AG04450 (cell line): ENCODE measurements at regions not wholly inside any gene's neighbourhood (a gene's known extent, or its start where the extent isn't known, plus 50 kb on each side); places are given as distances from the start of the nearest gene placed in this dataset.

Source experiments
- CTCF ChIA-PET: fragments of 300-600, 350-600 bp; formaldehyde crosslinking; extraction: SDS; loops from one replicate; lab custom pipeline; 2022; ENCODE audit warnings: antibody characterized with exemption, inconsistent platforms; lab: Charles Lee
- POLR2A ChIA-PET: fragments of 350-600 bp; formaldehyde crosslinking; extraction: SDS; loops from one replicate; lab custom pipeline; 2021; ENCODE audit warnings: antibody characterized with exemption, inconsistent platforms; lab: Yijun Ruan, JAX
- DNase-seq: peaks from one replicate; pipeline ENCODE4 v3.0.0-alpha.2; 2011; ENCODE audit warnings: low read depth, low spot score
- H3K27ac ChIP-seq: one replicate; pipeline ENCODE4 v1.5.1; 2012; ENCODE audit warnings: low read depth, low read length, control low read depth
- H3K27me3 ChIP-seq: one replicate; pipeline ENCODE4 v1.6.0; 2012; ENCODE audit warnings: low read length; ENCODE audit not compliant: control insufficient read depth, insufficient read depth
- H3K4me3 ChIP-seq: 2 replicates; pipeline ENCODE4 v1.5.1; 2011; ENCODE audit warnings: mild to moderate bottlenecking, low read depth, low read length, control low read depth
- H3K9me3 ChIP-seq: 2 replicates; pipeline ENCODE4 v1.5.1; 2012; ENCODE audit warnings: low read length; ENCODE audit not compliant: control insufficient read depth, insufficient read depth
- TF ChIP-seq, protein P1 (sequence below): IDR thresholded peaks from 2 replicates; pipeline ENCODE4 v1.5.1; 2011; ENCODE audit warnings: low read depth, low read length, control low read depth, inconsistent platforms

DNA sequence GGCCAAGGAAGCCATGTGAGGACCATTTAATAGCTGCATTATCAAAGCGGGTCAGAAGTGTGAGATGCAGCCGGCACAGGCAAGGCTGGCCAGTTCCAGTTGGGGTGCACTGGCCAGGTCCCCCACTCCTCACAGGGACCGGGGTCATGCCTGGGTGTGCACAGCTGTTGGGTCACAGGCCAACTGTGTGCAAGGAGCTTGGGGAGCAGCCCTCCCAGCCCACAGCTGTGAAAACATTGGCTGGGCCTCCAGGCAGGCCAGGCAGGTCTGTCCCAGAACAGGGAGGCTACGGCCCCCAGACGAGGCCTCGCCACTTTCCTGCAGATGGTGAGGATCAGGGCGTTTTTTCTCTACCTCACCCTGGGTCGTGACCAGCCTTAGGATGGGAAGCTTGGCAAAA is 521.0 kb downstream of the NTRK3 start:
- Histone ChIP-seq H3K27ac (no peak overlapping the region), H3K27me3 (no peaks in the 10 kb centered on the region), H3K9me3 (no peaks in the 10 kb centered on the region; the same call in 1 of the 2 replicates), H3K4me3 (no peak overlapping the region)
- TF ChIP-seq, protein P1, sequence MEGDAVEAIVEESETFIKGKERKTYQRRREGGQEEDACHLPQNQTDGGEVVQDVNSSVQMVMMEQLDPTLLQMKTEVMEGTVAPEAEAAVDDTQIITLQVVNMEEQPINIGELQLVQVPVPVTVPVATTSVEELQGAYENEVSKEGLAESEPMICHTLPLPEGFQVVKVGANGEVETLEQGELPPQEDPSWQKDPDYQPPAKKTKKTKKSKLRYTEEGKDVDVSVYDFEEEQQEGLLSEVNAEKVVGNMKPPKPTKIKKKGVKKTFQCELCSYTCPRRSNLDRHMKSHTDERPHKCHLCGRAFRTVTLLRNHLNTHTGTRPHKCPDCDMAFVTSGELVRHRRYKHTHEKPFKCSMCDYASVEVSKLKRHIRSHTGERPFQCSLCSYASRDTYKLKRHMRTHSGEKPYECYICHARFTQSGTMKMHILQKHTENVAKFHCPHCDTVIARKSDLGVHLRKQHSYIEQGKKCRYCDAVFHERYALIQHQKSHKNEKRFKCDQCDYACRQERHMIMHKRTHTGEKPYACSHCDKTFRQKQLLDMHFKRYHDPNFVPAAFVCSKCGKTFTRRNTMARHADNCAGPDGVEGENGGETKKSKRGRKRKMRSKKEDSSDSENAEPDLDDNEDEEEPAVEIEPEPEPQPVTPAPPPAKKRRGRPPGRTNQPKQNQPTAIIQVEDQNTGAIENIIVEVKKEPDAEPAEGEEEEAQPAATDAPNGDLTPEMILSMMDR, result no peak
- DNase-seq, result no peak
- ChIA-PET CTCF (no interaction called here), POLR2A (no interaction called here)

DNA sequence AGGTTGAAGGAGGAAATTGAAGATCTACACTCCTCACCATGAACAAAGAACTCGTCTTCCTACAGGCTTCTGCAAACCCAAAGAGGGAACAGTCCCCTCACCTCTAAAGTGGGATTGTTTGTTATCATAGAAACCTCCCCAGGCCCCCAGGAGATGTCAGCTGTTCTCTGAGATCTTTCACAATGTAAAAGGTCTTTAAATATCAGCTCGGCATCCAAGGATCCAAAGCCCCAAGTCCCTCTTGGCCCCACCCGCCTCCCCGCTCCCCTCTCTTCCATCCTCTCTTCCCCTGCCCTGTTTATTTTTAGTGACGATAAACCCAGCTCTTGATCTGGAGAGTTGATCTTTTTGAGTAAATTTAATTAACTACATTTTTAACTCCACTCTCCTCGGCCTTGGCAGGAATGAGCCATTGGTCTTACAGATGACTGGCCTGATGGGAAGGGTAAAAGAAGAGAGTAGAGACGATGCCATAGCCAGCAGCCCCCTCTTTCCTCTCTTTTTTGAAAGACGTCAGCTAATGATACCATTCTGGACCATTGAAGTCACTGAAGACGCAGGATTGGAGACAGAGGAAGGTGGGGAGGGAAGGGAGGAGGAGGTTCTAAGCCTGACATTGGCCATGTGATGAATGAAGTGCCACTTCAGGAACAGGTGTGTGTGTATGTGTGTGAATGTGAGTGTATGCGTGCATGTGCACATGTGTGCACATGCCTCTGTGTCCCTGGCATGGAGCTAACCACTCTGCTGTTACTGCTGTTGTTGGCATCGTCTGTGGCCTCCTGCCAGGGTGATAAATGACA is 521.8 kb downstream of the NTRK3 start:
- ChIA-PET POLR2A (no interaction called here), CTCF (no interaction called here)
- Histone ChIP-seq H3K27me3 (no peaks in the 10 kb centered on the region), H3K27ac (no peak overlapping the region), H3K9me3 (no peaks in the 10 kb centered on the region; the same call in 1 of the 2 replicates), H3K4me3 (no peak overlapping the region)
- TF ChIP-seq, protein P1, result no peak
- no peak for DNase-seq

DNA sequence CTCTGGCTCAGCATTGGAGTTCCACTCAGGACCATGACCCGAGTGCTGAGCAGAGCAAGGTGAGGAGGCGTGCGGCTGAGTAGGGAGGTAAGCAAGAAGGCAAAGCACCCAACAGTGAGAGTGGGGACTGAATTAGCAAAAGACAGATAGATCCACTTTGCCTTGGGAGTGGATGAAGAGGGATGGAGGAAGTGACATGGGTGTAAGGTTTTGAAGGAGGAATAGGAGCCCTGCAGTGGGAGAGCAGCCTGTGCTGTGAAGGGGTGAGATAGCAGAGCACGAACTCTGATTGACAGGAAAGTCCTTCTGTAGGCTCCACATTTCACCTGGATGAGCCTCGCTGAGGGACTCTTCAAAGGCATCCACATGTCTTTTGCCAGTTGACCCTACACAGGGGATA is 522.6 kb downstream of the NTRK3 start:
- no peaks in the 10 kb centered on the region for H3K27me3 ChIP-seq
- TF ChIP-seq, protein P1, result no peak
- no peak overlapping the region for H3K4me3 ChIP-seq
- ChIA-PET POLR2A (no interaction called here), CTCF (no interaction called here)
- H3K9me3 ChIP-seq, result no peaks in the 10 kb centered on the region; the same call in 1 of the 2 replicates
- no peak overlapping the region for H3K27ac ChIP-seq
- no peak for DNase-seq

DNA sequence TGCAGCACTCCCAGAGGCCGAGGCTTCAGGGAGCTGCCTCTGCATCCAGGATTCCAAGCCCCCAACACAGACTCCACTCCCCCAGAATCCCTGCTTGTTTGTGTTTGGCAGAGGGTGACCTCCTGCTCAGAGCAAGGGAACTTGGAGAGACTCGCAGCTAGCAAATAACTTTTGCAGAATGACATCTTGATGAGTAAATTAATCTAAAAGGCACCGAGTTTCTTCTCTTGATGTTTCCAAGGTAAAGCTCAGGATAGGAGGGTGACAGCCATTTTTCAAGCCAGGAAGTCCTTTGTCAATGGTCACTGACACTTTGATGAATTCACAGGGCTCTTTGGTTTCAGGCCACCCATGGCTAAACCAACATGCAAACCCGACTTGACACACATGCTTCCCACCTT is 523.0 kb downstream of the NTRK3 start:
- H3K27ac ChIP-seq, result no peak overlapping the region
- TF ChIP-seq, protein P1, result no peak
- H3K9me3 ChIP-seq, result no peaks in the 10 kb centered on the region; the same call in 1 of the 2 replicates
- no peak for DNase-seq
- POLR2A ChIA-PET, result no interaction called here
- H3K27me3 ChIP-seq, result no peaks in the 10 kb centered on the region
- CTCF ChIA-PET, result no interaction called here
- H3K4me3 ChIP-seq, result no peak overlapping the region

DNA sequence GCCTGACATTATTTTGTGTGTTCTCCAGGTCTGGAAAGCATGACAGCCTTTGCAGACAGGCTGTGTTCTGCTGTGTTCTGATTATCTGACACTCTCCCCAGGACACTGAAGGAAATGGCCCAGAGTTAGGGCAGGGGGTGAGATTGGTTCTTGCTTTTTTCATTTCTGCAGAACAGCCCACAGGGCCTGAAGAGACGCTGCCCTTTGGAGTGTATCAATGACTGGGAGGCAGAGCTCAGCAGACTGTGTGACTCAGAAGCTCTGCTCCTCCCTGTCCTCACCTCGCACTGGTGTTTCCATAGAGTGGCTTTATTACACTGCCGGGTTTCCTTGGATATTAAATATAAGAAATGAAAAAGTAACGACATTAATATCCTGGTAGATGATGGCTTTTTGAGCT is 523.6 kb downstream of the NTRK3 start:
- Histone ChIP-seq H3K27me3 (no peaks in the 10 kb centered on the region), H3K9me3 (no peaks in the 10 kb centered on the region; the same call in 1 of the 2 replicates), H3K4me3 (no peak overlapping the region), H3K27ac (no peak overlapping the region)
- DNase-seq, result no peak
- ChIA-PET CTCF (interaction anchor here (0.6 kb wide), 1 partner anchor 16 kb away, joined by 3 read pairs; no protein-coding TSS in a partner anchor), POLR2A (no interaction called here)
- TF ChIP-seq, protein P1, result no peak
